DND-41 (cell line): ENCODE measurements at regions not wholly inside any gene's neighbourhood (a gene's known extent, or its start where the extent isn't known, plus 50 kb on each side); places are given as distances from the start of the nearest gene placed in this dataset.

Experiments used
- ATAC-seq: fragments of 200-7000 bp; cut with Tn5 transposase; 3 replicates; pipeline ENCODE4 v1.9.1; 2021; ENCODE audit warnings: low read depth; ENCODE audit not compliant: insufficient read depth
- DNase-seq: peaks from one replicate; pipeline ENCODE4 v3.0.0-alpha.2; 2020
- H2AFZ ChIP-seq: 2 replicates; pipeline ENCODE4 v1.6.0; 2012; ENCODE audit warnings: low read depth, low read length
- H3K27ac ChIP-seq: 2 replicates; pipeline ENCODE4 v1.5.1; 2012; ENCODE audit warnings: low read length, inconsistent platforms
- H3K27me3 ChIP-seq: fragments of 200-600 bp; sonication (generic); 2 replicates; pipeline ENCODE4 v1.6.0; 2012; ENCODE audit warnings: low read length, mild to moderate bottlenecking, inconsistent platforms; ENCODE audit not compliant: insufficient read depth, poor library complexity
- H3K36me3 ChIP-seq: 2 replicates; pipeline ENCODE4 v1.5.1; 2012; ENCODE audit warnings: low read length, inconsistent platforms; ENCODE audit not compliant: insufficient read depth
- H3K4me1 ChIP-seq: 2 replicates; pipeline ENCODE4 v1.5.1; 2012; ENCODE audit warnings: mild to moderate bottlenecking, low read length; ENCODE audit not compliant: insufficient read depth
- H3K4me2 ChIP-seq: 2 replicates; pipeline ENCODE4 v1.6.0; 2012; ENCODE audit warnings: mild to moderate bottlenecking, moderate library complexity, low read length, inconsistent platforms; ENCODE audit not compliant: insufficient read depth
- H3K4me3 ChIP-seq, 2 experiments: fragments of 200-600 bp in 1 of 2; shearing (Covaris generic) in 1 of 2; 2 replicates each; pipeline ENCODE4 v1.5.1; 2012 to 2016; ENCODE audit warnings: inconsistent platforms in 2 of 2, low read length in 2 of 2, mild to moderate bottlenecking in 2 of 2, low read depth in 1 of 2, moderate library complexity in 1 of 2
- H3K79me2 ChIP-seq: 2 replicates; pipeline ENCODE4 v1.6.0; 2012; ENCODE audit warnings: low read length, inconsistent platforms; ENCODE audit not compliant: insufficient read depth
- H3K9ac ChIP-seq: 2 replicates; pipeline ENCODE4 v1.6.0; 2012; ENCODE audit warnings: low read depth, mild to moderate bottlenecking, inconsistent platforms, low read length, moderate library complexity
- H3K9me3 ChIP-seq: 2 replicates; pipeline ENCODE4 v1.5.1; 2012; ENCODE audit warnings: low read length, moderate library complexity, mild to moderate bottlenecking, inconsistent platforms; ENCODE audit not compliant: insufficient read depth, severe bottlenecking
- H4K20me1 ChIP-seq: 2 replicates; pipeline ENCODE4 v1.6.0; 2012; ENCODE audit warnings: low read length; ENCODE audit not compliant: insufficient read depth
- EZH2 ChIP-seq: IDR thresholded peaks from 3 replicates; pipeline ENCODE4 v1.6.1; 2012; ENCODE audit warnings: borderline replicate concordance, low read depth, mild to moderate bottlenecking, moderate library complexity, low read length, inconsistent platforms; ENCODE audit not compliant: severe bottlenecking
- TF ChIP-seq, protein P1 (sequence below): IDR thresholded peaks from 2 replicates; pipeline ENCODE4 v1.5.1; 2012; ENCODE audit warnings: borderline replicate concordance, low read length, moderate library complexity, mild to moderate bottlenecking; ENCODE audit not compliant: poor library complexity, severe bottlenecking; ENCODE audit errors: extremely low read depth

DNA sequence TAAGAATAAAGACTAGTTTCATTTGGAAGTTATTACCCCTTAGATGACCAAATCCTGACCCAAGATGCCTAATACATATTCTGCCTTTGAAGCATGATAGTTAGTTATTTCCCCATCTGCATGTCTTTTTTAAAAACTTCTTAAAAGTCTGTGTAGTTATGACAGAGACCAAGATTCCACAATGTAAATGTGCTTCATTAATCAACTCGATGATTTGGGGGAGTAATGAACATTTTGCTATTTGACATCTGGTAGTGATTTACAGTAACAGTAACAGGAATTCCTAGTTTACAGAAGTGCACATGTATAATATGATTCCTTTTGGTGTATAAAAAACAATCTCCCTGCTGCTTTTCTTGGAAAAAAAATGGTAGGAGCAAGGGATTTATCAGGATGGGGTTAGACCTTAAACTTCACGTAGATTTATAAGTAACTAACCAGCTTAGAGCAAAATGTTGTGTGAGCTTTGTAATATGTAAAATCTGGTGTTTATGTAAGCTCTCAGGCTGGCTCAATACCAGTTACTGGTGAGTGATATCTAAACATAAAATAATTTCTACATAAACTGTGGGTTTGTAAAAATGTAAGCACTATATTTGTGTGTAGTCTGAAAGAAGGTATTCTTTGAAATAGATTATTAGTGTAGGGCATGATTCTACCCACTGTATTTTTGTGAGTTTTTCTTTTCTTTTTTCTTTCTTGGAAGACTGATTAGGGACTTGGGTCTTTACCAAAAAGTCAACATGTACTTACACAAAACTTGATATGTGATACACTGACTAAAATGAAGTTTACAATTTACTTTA lies 641.6 kb downstream of the EPHA4 start:
- H2AFZ ChIP-seq, result no peak overlapping the region
- no peaks in the 10 kb centered on the region for H3K4me1 ChIP-seq
- TF ChIP-seq, protein P1, sequence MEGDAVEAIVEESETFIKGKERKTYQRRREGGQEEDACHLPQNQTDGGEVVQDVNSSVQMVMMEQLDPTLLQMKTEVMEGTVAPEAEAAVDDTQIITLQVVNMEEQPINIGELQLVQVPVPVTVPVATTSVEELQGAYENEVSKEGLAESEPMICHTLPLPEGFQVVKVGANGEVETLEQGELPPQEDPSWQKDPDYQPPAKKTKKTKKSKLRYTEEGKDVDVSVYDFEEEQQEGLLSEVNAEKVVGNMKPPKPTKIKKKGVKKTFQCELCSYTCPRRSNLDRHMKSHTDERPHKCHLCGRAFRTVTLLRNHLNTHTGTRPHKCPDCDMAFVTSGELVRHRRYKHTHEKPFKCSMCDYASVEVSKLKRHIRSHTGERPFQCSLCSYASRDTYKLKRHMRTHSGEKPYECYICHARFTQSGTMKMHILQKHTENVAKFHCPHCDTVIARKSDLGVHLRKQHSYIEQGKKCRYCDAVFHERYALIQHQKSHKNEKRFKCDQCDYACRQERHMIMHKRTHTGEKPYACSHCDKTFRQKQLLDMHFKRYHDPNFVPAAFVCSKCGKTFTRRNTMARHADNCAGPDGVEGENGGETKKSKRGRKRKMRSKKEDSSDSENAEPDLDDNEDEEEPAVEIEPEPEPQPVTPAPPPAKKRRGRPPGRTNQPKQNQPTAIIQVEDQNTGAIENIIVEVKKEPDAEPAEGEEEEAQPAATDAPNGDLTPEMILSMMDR, result no peak
- no peak for TF ChIP-seq EZH2
- H4K20me1 ChIP-seq, result no peaks in the 10 kb centered on the region
- H3K9ac ChIP-seq, result no peak overlapping the region
- no peaks in the 10 kb centered on the region for H3K27me3 ChIP-seq
- H3K9me3 ChIP-seq, result peaks cover 8% of the 10 kb centered on the region
- H3K79me2 ChIP-seq, result no peaks in the 10 kb centered on the region
- H3K4me2 ChIP-seq, result no peak overlapping the region
- H3K27ac ChIP-seq, result no peak overlapping the region
- no peak overlapping the region for H3K4me3 ChIP-seq
- ATAC-seq (no peak), DNase-seq (no peak)
- no peaks in the 10 kb centered on the region for H3K36me3 ChIP-seq

DNA sequence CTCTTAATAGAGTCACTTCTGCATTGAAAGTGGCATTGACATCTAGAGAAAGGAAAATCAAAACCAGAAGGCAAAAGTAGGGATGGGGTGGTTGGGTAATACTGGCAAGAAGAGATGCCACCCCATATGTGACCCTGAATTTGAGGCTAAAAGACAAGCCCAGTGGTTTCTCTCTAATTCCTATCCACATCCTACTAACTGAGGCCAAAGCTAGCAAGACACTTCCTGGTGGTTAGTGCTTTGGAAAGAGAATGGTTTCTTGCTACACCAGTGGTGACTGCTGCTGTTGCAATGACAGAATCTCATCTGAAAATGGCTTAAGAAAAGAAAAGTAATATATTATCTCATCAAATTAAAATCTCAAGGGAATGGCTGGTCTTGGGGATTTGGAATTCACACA lies 640.6 kb downstream of the EPHA4 start:
- ATAC-seq, result no peak
- Histone ChIP-seq H3K9me3 (peaks cover 2% of the 10 kb centered on the region), H3K4me1 (no peaks in the 10 kb centered on the region), H2AFZ (no peak overlapping the region), H3K4me3 (no peak overlapping the region), H3K36me3 (no peaks in the 10 kb centered on the region), H3K27me3 (no peaks in the 10 kb centered on the region), H3K4me2 (no peak overlapping the region), H3K9ac (no peak overlapping the region), H3K27ac (no peak overlapping the region), H4K20me1 (no peaks in the 10 kb centered on the region), H3K79me2 (no peaks in the 10 kb centered on the region)
- TF ChIP-seq EZH2, result no peak
- TF ChIP-seq, protein P1, result no peak
- no peak for DNase-seq

DNA sequence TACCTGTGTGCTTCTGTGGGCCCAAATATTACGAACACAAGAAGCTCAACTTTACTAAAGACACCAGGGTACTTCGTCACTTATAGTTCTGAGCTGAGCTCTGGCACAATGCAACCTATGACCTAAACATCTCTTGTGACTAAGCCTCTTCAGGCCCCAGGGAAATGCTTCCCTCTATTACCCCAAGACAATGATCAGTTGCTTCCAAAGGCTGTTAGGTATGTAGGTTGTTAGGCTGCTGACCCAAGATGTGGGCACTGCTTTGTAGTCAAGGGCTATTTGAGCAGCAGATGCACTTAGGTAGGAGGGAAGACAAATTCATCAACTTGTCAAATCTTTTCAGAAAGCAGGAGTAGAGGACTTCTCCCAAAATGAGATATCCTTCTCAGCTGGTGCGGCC lies 640.1 kb downstream of the EPHA4 start:
- no peaks in the 10 kb centered on the region for H3K79me2 ChIP-seq
- H3K36me3 ChIP-seq, result no peaks in the 10 kb centered on the region
- no peak overlapping the region for H3K9ac ChIP-seq
- H3K27ac ChIP-seq, result no peak overlapping the region
- no peaks in the 10 kb centered on the region for H4K20me1 ChIP-seq
- no peaks in the 10 kb centered on the region for H3K4me1 ChIP-seq
- no peak overlapping the region for H2AFZ ChIP-seq
- DNase-seq (no peak), ATAC-seq (no peak)
- H3K4me3 ChIP-seq, result no peak overlapping the region
- TF ChIP-seq, protein P1, result no peak
- no peak for TF ChIP-seq EZH2
- no peaks in the 10 kb centered on the region for H3K27me3 ChIP-seq
- no peaks in the 10 kb centered on the region for H3K9me3 ChIP-seq
- no peak overlapping the region for H3K4me2 ChIP-seq
